ENCODE measurements at regions not wholly inside any gene's neighbourhood (a gene's known extent, or its start where the extent isn't known, plus 50 kb on each side); places are given as distances from the start of the nearest gene placed in this dataset.

GRCh38 chr7:20865684-20866083 lies 79.0 kb upstream of the SP8 start:
- ATAC-seq (ENCODE audit: low FRiP score) = no peak
- TF ChIP-seq, protein P1, sequence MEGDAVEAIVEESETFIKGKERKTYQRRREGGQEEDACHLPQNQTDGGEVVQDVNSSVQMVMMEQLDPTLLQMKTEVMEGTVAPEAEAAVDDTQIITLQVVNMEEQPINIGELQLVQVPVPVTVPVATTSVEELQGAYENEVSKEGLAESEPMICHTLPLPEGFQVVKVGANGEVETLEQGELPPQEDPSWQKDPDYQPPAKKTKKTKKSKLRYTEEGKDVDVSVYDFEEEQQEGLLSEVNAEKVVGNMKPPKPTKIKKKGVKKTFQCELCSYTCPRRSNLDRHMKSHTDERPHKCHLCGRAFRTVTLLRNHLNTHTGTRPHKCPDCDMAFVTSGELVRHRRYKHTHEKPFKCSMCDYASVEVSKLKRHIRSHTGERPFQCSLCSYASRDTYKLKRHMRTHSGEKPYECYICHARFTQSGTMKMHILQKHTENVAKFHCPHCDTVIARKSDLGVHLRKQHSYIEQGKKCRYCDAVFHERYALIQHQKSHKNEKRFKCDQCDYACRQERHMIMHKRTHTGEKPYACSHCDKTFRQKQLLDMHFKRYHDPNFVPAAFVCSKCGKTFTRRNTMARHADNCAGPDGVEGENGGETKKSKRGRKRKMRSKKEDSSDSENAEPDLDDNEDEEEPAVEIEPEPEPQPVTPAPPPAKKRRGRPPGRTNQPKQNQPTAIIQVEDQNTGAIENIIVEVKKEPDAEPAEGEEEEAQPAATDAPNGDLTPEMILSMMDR (IDR thresholded peaks at IDR 0.05) = no peak
- no peak for DNase-seq (ENCODE audit: low spot score)

DNA sequence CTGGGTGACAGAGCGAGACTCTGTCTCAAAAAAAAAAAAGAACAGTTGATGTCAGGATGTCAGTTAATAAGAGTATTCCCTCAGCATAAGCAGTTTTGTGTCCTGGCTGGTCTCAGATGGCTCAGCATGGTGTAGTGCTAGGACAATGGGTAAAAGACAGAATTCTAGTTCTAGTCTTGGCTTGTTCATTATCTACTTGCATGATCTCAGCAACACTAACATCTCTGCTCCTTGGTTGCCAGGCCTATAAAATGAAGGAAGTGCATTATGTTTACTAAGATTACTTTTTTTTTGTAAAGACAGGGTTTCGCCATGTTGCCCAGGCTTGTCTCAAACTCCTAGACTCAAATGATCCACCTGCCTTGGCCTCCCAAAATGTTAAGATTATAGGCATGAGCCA lies 84.3 kb upstream of the SP8 start:
- DNase-seq (ENCODE audit: low spot score) (no peak), ATAC-seq (ENCODE audit: low FRiP score) (no peak)
- TF ChIP-seq, protein P1 (IDR thresholded peaks at IDR 0.05) = no peak

- DNase-seq (ENCODE audit: low spot score) (no peak), ATAC-seq (ENCODE audit: low FRiP score) (no peak)
- TF ChIP-seq, protein P1 (IDR thresholded peaks at IDR 0.05) = no peak
Observed at GRCh38 chr7:20892776-20893175, 106.1 kb upstream of the SP8 start.

DNA sequence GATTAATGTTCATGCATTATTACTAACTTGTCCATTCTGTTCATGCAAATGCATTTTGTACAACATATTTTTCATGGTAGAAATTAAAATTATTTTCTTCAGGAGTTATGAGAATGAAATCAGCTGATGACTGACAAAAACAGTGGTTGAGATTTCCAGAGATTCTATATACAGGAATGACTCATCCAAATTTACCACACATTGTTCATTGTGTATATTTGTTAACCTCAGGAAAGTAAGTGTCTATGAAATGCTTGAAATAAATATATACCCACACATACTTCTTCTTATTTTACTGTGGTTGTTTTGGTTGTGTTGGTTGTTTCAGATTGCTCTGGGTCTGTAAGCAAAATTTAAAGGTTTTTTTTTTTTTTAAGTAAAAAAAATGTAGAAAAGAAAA lies 108.1 kb upstream of the SP8 start:
- TF ChIP-seq, protein P1 (IDR thresholded peaks at IDR 0.05) = no peak
- ATAC-seq (ENCODE audit: low FRiP score) (no peak), DNase-seq (ENCODE audit: low spot score) (no peak)

- TF ChIP-seq, protein P1 (IDR thresholded peaks at IDR 0.05) = no peak
- ATAC-seq (ENCODE audit: low FRiP score) (no peak), DNase-seq (ENCODE audit: low spot score) (no peak)
Observed at GRCh38 chr7:20895563-20895962, 108.9 kb upstream of the SP8 start.

DNA sequence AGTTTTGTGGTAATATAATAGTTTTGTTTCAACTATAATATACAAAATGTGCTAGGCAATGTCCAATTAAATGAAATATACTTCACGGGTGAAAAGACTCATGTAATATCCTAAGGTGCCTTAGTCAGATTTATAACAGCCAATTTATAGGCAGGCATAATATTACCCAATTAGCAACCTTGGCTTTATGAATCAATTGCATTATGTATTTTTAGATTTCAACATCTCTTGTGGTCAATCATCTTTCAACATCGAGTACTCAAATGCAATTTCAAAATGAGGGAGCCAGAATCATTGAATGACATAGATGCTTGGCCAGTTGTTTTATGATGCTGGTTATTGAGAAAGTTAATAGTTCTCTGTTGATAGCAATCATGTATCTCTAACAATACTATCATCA lies 110.3 kb upstream of the SP8 start:
- TF ChIP-seq, protein P1 (IDR thresholded peaks at IDR 0.05) = no peak
- ATAC-seq (ENCODE audit: low FRiP score) (no peak), DNase-seq (ENCODE audit: low spot score) (no peak)

- TF ChIP-seq, protein P1 (IDR thresholded peaks at IDR 0.05) = no peak
- ATAC-seq (ENCODE audit: low FRiP score) (no peak), DNase-seq (ENCODE audit: low spot score) (no peak)
Observed at GRCh38 chr7:20906801-20907453, 120.2 kb upstream of the SP8 start.
